T-helper 1 cell (primary cell): ENCODE measurements at regions not wholly inside any gene's neighbourhood (a gene's known extent, or its start where the extent isn't known, plus 50 kb on each side); places are given as distances from the start of the nearest gene placed in this dataset.

ENCODE experiments used
- DNase-seq, 5 donors: peaks; one replicate each; pipeline ENCODE4 v3.0.0-alpha.2; 2012 to 2020

DNA sequence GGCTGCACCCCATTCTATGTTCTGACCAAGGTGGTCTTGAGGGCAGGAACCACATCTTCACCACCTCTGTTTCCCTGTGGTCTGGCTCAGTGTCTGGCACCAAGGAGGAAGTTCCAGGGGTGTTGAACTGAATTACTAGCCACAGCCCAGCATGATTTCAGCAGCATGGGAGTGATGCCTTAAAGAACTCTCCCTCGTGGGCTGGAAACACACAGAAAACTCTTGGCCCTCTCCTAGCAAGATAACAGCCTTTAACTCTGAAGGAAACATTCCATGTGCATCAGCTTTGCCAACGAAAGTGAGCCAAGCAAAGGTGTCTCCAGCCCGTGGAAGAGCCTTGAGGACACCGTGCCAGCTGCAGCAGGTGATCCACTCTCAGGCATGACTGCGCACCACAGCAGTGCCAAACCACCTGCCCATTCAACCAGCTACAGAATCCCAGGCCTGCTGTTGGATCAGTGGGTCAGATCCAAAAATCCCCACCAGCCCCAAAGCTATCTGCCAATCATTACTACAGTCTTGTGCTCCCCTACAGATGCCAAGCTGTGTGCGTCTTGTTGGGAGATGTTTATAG is 124.8 kb downstream of the TTC32 start:
- no peak for DNase-seq

GRCh38 chr2:19775838-19776237 is 125.9 kb downstream of the TTC32 start:
- DNase-seq: no peak

DNA sequence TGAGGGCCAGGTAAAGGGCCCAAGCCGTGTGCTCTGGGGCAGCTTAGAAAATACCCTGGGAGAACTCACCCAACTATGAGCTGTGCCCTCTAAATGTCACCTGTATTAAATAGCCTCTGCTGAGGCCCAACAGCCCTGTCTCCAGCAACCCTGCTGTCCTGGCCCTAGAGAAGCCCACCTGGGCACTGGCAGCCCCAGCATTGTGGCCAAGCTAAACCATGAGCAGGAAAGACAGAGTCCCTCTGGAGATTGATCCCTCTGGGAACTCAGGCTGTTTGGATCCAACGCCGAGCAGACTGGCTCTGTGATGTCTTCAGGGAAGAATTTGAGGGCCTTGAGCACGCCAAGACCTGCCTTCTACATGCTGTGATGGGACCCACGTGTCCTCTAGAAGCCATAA is 126.5 kb downstream of the TTC32 start:
- no peak for DNase-seq

- no peak for DNase-seq
Observed at GRCh38 chr2:19774805-19775176, 127.0 kb downstream of the TTC32 start.

DNA sequence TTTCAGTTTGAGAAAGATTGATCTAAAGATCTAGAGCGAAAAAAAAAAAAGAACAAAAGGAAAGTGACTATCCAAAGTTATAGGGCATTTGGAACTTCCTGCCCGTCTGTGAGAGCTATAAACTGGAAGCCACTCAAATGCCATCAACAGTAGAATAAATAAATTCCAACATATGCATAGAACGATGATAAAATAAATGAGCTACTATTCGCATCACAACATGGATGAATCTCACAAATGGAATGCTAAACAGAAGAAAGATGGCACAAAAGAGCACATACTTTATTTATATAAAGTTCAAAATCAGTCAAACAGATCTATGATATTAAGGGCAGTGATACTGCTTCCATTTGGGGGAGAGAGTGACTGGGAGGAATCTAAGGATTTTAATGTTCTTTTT is 128.8 kb downstream of the TTC32 start:
- DNase-seq: no peak

DNA sequence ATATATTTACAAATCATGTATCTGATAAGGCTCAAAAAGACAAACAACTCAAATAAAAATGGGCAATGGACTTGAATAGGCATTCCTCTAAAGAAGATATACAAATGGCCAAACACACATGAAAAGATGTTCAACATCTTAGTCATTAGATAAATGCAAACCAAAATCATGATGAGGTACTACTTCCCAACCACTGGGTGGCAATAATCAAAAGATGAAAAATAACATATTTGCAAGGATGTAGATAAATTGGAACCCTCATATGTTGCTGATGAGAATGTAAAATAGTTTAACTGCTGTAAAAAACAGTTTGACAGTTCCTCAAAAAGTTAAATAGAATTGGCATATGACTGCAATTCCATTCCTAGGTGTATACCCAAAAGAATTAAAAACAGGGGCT is 132.3 kb downstream of the TTC32 start:
- DNase-seq: no peak

DNA sequence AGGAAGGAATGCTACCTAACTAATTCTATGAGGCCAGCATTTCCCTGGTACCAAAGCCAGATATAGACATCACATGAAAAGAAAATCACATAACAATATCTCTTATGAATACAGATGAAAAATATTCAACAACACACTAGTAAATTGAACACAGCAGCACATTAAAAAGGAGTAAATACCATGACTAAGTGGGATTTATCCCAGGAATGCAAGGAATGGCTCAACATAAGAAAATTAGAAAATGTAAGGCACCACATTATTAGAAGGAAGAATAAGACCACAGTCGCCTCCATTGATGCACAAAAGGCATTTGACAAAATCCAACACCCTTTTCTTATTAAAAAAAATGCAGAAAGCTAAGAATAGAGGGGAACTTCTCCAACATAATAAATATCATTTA is 133.9 kb downstream of the TTC32 start:
- no peak for DNase-seq

- DNase-seq: no peak
Observed at GRCh38 chr2:19764998-19765397, 136.8 kb downstream of the TTC32 start.

DNA sequence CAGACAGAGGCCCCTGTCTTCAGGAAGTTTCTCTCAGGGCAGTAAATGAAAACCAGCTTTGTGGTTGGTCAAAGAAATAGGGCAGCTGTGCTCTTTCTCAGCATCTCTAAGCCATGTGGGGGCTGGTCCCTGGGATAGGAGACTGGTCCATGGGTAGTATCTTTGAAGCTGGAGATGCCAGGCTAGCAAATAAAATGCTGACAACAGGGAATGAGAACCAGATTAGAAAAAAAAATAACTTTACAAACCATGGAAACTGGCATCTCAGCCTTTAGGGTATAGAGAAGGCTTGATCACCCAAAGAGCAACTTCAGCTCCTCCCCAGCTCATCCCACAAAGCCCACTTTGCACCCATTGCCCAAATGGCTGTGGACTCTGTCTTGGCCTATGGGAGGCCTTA is 138.1 kb downstream of the TTC32 start:
- DNase-seq: no peak

- no peak for DNase-seq
Observed at GRCh38 chr2:19762959-19763605, 138.7 kb downstream of the TTC32 start.

DNA sequence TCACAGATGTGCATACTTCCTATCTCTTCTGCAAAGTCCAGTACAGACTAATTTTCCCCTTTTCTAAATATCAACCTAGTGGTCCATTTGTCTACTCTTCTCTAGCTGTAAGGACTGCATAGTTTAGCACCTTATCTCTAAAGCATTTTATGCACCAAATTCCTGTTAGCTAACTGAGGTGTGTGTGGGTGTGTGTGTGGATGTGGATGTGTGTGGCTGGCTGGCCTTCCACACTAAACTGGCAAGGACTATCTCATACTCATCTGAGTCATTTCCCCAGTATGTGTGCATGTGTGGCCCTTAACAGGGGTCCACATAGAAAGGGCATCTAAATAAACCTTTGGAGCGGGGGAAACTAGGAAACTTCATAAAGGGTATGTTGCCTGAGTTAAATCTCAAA is 139.6 kb downstream of the TTC32 start:
- DNase-seq: no peak

DNA sequence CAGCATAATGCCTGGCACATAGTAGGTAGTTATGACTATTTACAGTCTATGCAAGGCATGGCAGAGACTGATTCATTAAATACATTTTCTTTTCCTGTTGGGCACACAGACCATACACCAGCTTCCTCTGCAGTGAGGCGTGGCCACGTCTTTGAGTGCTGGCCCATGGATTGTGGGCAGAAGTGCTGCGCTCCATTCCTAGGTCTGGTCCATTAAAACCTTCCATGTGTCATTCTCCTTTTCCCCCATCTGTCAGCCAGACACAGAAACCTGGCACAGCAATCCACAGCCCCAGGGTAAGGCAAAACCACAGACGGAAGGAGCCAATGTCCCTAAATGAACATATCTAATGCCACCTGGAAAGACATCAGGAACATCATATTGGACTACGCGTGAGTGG is 141.9 kb downstream of the TTC32 start:
- no peak for DNase-seq

- no peak for DNase-seq
Observed at GRCh38 chr2:19758658-19759057, 143.1 kb downstream of the TTC32 start.

GRCh38 chr2:19757586-19757985 is 144.2 kb downstream of the TTC32 start:
- no peak for DNase-seq

DNA sequence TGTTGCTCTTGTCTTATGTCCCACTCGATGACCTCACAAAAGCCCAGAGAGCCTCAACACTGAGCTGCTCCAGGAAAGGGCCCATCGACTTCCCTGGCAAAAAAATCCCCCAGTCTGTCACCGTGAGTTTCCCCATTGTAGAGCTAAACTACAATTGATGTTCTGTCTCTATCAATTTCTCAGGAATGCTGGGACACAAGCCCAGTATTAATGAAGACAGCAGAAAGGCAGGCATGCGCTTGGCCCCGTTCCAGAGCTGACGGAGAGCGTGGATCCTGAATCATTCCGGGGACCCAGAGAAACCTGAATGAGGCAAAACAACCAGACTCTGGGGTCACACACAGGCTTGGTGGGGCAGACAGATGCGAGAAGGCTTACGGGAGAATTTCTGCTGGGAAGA is 146.9 kb downstream of the TTC32 start:
- DNase-seq: no peak

- DNase-seq: no peak
Observed at GRCh38 chr2:19753818-19754217, 148.0 kb downstream of the TTC32 start.

- no peak for DNase-seq
Observed at GRCh38 chr2:19753314-19753713, 148.5 kb downstream of the TTC32 start.

GRCh38 chr2:19752500-19752899 is 149.3 kb downstream of the TTC32 start:
- DNase-seq: no peak

DNA sequence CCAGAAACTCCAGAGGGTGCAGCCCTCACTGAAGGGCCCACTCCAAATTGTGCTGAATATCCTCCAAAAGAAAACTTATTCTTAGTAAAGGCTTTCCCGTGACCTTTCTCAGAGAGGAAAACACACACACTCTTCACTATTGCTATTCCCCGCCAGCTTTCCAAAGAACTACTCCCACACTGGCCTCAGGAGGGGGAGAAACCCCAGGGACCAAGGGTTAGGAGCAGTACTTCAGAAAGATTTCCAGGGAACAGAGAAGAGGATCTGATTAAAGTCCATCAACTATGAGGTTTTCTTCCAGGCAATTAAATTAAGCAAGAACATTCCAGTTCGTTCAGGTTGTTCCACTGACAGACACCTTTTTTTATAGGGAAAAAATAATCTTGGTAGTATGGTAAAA is 150.2 kb downstream of the TTC32 start:
- DNase-seq: no peak

- no peak for DNase-seq
Observed at GRCh38 chr2:19750136-19750535, 151.6 kb downstream of the TTC32 start.

GRCh38 chr2:19749507-19749836 is 152.3 kb downstream of the TTC32 start:
- no peak for DNase-seq

DNA sequence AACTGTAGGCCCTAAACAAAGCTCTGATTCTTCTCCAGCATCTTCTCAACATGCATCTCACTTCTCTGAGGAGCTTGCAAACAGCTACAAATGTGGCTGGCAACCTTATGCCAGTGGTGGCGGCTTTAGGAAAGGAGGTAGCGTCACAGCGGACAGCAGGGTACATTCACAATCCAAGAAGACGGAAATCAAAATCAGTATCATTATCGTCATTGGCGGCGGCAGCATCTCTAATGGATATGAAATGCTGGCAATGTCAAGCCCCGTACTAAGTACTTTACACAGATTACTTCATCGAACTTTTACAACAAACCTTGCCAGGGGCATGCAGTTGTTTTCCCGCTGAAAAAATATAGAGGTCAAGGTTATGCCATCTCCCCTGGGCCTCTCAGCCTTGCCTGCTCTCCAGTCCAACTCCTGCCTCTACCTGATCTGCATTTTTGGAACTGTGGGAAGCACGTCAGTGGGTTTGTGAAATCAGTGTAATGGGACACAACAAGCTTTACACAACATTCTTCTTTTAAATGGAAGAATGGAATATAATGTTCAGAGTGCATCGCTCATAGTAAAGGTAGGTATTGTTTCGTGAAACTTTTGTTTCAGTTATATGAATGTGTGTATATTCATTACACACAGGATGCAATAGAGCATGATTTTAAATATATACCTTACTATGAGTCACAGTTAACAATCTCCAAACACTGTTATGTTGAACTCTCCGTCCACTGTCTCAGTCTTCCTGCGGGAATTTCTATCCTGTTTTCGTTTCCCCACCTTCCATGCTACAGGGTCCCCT is 152.9 kb downstream of the TTC32 start:
- DNase-seq: no peak

DNA sequence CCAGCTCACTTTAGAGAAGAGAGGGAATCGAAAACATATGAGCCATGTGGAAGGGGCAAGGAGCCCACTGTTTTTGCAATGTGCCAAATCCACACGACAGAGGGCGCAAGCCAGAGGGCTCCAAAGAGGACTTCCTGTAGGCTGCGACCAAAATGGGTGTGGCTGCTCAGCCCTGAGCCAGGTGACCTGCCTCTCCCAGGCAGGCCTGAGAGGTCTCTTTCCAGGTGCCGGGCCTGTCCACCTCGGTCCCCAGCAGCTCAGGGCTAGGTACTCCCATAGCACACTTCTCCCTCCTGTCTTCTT is 153.8 kb downstream of the TTC32 start:
- no peak for DNase-seq

DNA sequence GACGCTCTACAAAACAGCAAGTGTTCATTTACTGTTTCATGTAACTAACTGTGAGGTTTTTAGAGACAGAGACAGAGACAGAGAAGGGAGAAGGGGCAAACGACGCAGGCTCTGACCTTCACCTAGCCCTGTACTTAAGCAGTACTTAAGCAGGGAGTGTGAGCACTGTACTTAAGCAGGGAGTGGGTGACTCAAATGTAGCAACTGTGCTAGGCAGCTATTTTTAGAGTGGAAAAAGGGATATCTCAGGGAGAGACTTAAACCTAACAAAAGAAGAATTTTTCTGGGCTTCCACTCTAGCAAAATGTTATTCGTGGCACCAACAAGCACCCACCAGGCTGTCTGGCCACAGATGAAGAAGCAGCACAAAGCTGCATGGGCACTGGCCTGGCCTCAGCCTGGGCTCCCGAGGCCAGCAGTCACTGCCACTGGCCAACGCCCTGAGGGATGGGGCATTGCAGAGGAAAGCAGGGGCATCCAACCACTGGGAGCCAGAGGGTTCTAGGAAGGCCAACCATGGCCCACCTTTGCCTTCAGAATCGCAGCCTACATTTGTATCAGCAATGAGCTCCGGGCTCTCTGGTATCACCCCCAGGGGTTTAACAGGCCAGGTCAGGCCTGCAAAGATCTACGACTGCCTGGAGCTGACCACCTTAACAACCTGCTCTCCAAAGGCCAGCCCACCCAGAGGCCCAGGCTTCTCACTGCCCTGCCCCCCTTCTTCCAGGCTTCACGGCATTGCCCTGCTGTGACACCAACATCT is 154.3 kb downstream of the TTC32 start:
- DNase-seq: no peak
